ENCODE measurements at regions not wholly inside any gene's neighbourhood (a gene's known extent, or its start where the extent isn't known, plus 50 kb on each side); places are given as distances from the start of the nearest gene placed in this dataset.
"Not testable (repeated sequence)": the region's sequence is repeated elsewhere in the genome, so short reads cannot be mapped to it uniquely, and the experiment has no call there.

- no peaks in the 10 kb centered on the region for H3K4me1 ChIP-seq
- H3K9me3 ChIP-seq, result no peaks in the 10 kb centered on the region
- intact Hi-C loops (cut with DNase I), result no loop called here
- TF ChIP-seq, protein P1, sequence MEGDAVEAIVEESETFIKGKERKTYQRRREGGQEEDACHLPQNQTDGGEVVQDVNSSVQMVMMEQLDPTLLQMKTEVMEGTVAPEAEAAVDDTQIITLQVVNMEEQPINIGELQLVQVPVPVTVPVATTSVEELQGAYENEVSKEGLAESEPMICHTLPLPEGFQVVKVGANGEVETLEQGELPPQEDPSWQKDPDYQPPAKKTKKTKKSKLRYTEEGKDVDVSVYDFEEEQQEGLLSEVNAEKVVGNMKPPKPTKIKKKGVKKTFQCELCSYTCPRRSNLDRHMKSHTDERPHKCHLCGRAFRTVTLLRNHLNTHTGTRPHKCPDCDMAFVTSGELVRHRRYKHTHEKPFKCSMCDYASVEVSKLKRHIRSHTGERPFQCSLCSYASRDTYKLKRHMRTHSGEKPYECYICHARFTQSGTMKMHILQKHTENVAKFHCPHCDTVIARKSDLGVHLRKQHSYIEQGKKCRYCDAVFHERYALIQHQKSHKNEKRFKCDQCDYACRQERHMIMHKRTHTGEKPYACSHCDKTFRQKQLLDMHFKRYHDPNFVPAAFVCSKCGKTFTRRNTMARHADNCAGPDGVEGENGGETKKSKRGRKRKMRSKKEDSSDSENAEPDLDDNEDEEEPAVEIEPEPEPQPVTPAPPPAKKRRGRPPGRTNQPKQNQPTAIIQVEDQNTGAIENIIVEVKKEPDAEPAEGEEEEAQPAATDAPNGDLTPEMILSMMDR (IDR thresholded peaks at IDR 0.05), result no peak
- TF ChIP-seq POLR2A (IDR thresholded peaks at IDR 0.05) (no peak), POLR2AphosphoS5 (IDR thresholded peaks at IDR 0.05; ENCODE audit: insufficient read depth in 1 of 2, low read depth in 1 of 2) (no peak)
- no peaks in the 10 kb centered on the region for H3K27me3 ChIP-seq
- H3K4me3 ChIP-seq, result no peak overlapping the region
- no peak overlapping the region for H3K27ac ChIP-seq
- no peaks in the 10 kb centered on the region for H3K36me3 ChIP-seq
- no peak for DNase-seq (ENCODE audit: extremely low spot score in 2 of 2)
Measured at GRCh38 chrX:83260288-83260687, 247.8 kb upstream of the POU3F4 start.

DNA sequence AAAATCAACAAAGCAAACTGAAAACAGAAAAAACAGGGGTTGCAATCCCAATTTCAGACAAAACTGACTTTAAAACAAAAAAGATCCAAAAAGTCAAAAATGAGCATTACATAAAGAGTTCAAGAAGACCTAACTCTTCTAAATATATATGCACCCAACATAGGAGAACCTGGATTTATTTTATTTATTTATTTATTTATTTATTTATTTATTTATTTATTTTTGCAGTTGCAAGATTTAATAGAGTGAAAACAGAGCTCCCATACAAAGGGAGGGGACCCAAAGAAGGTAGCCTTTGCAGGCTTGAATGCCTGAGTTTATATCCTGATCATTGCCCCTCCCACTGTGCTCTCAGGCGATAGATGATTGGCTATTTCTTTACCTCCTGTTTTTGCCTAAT lies 245.9 kb upstream of the POU3F4 start:
- H3K36me3 ChIP-seq; H3K9me3 ChIP-seq; intact Hi-C loops (cut with DNase I); H3K27ac ChIP-seq; DNase-seq (ENCODE audit: extremely low spot score in 2 of 2); H3K4me3 ChIP-seq; H3K4me1 ChIP-seq; H3K27me3 ChIP-seq: not testable (repeated sequence)

- Histone ChIP-seq H3K4me3 (no peak overlapping the region), H3K27ac (no peak overlapping the region), H3K36me3 (no peaks in the 10 kb centered on the region), H3K9me3 (no peaks in the 10 kb centered on the region), H3K4me1 (no peaks in the 10 kb centered on the region), H3K27me3 (no peaks in the 10 kb centered on the region)
- intact Hi-C loops (cut with DNase I), result loop anchor here (10.0 kb wide), 1 partner anchor 394 kb away; no protein-coding TSS in a partner anchor
- TF ChIP-seq POLR2AphosphoS5 (IDR thresholded peaks at IDR 0.05; ENCODE audit: insufficient read depth in 1 of 2, low read depth in 1 of 2) (no peak), POLR2A (IDR thresholded peaks at IDR 0.05) (no peak)
- TF ChIP-seq, protein P1 (IDR thresholded peaks at IDR 0.05), result no peak
- DNase-seq (ENCODE audit: extremely low spot score in 2 of 2), result no peak
Measured at GRCh38 chrX:83278988-83279387, 229.1 kb upstream of the POU3F4 start.

GRCh38 chrX:83286627-83287026 lies 221.5 kb upstream of the POU3F4 start:
- intact Hi-C loops (cut with DNase I), result not testable (repeated sequence)

DNA sequence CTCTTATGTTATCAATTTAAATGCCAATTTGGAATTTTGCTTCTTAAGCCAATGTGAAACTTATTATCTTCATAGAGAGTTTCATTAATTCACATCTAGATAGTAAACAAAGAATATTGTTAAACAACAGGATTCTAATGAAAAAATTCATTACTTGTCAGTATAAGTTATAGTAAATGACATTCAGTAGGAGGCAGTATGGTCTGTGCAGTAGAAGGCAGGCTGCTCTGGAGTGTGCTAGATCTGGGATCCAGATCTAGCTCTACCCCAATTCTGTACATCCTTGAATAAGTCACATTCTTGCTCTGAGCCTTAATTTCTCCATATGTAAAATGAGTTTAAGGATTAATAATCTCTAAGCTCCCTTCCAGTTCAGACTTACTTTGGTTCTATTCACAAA lies 202.7 kb upstream of the POU3F4 start:
- Histone ChIP-seq H3K27ac (no peak overlapping the region), H3K27me3 (no peaks in the 10 kb centered on the region), H3K36me3 (no peaks in the 10 kb centered on the region), H3K9me3 (no peaks in the 10 kb centered on the region), H3K4me1 (no peaks in the 10 kb centered on the region), H3K4me3 (no peak overlapping the region)
- DNase-seq (ENCODE audit: extremely low spot score in 2 of 2), result no peak
- intact Hi-C loops (cut with DNase I), result no loop called here
- no peak for TF ChIP-seq POLR2AphosphoS5 (IDR thresholded peaks at IDR 0.05; ENCODE audit: insufficient read depth in 1 of 2, low read depth in 1 of 2)
- TF ChIP-seq, protein P1 (IDR thresholded peaks at IDR 0.05), result no peak
- no peak for TF ChIP-seq POLR2A (IDR thresholded peaks at IDR 0.05)

More at GRCh38 chrX:83286627-83287026, 221.5 kb upstream of the POU3F4 start:
- H3K9me3 ChIP-seq; H3K36me3 ChIP-seq; H3K4me1 ChIP-seq; H3K27ac ChIP-seq; DNase-seq (ENCODE audit: extremely low spot score in 2 of 2); H3K27me3 ChIP-seq; H3K4me3 ChIP-seq: not testable (repeated sequence)

- H3K9me3 ChIP-seq, result no peaks in the 10 kb centered on the region
- intact Hi-C loops (cut with DNase I), result no loop called here
- DNase-seq (ENCODE audit: extremely low spot score in 2 of 2), result no peak
- H3K4me1 ChIP-seq, result no peaks in the 10 kb centered on the region
- no peaks in the 10 kb centered on the region for H3K36me3 ChIP-seq
- H3K27ac ChIP-seq, result no peak overlapping the region
- no peak overlapping the region for H3K4me3 ChIP-seq
- H3K27me3 ChIP-seq, result no peaks in the 10 kb centered on the region
- TF ChIP-seq POLR2AphosphoS5 (IDR thresholded peaks at IDR 0.05; ENCODE audit: insufficient read depth in 1 of 2, low read depth in 1 of 2) (no peak), POLR2A (IDR thresholded peaks at IDR 0.05) (no peak)
- TF ChIP-seq, protein P1 (IDR thresholded peaks at IDR 0.05), result no peak
Measured at GRCh38 chrX:83319023-83319422, 189.1 kb upstream of the POU3F4 start.

Measured in vagina (tissue), 2 donors.